Activated CD8-positive, alpha-beta T cell treated with anti-CD3 and anti-CD28 coated beads for 36 hours (primary cell): ENCODE measurements at regions not wholly inside any gene's neighbourhood (a gene's known extent, or its start where the extent isn't known, plus 50 kb on each side); places are given as distances from the start of the nearest gene placed in this dataset.

Experiments used
- ATAC-seq: fragments of 200-7000 bp; cut with Tn5 transposase; one replicate; pipeline ENCODE4 v1.10.0; 2021; ENCODE audit warnings: mild to moderate bottlenecking, moderate library complexity
- CTCF ChIA-PET: fragments of 350-600 bp; sonication (Branson Sonifier 250); formaldehyde crosslinking; loops from one replicate; lab custom pipeline; 2021; ENCODE audit warnings: antibody characterized with exemption; lab: Charles Lee
- POLR2A ChIA-PET: fragments of 350-600 bp; sonication (Branson Sonifier 250); formaldehyde crosslinking; loops from one replicate; lab custom pipeline; 2021; ENCODE audit warnings: antibody characterized with exemption; lab: Charles Lee
- DNase-seq: peaks from one replicate; pipeline ENCODE4 v3.0.0-alpha.2; 2020
- H3K27ac Mint-ChIP-seq: one replicate; pipeline ENCODE4 v1.8.0; 2021; ENCODE audit warnings: mild to moderate bottlenecking, mixed read lengths
- H3K27me3 Mint-ChIP-seq: one replicate; pipeline ENCODE4 v1.8.0; 2021; ENCODE audit warnings: mixed read lengths
- H3K36me3 Mint-ChIP-seq: one replicate; pipeline ENCODE4 v1.8.0; 2021; ENCODE audit warnings: low read depth, mixed read lengths
- H3K4me1 Mint-ChIP-seq: one replicate; pipeline ENCODE4 v1.8.0; 2021; ENCODE audit warnings: low read depth, mixed read lengths
- H3K4me3 Mint-ChIP-seq: one replicate; pipeline ENCODE4 v1.8.0; 2021; ENCODE audit warnings: mild to moderate bottlenecking, moderate library complexity, mixed read lengths
- H3K9me3 Mint-ChIP-seq: one replicate; pipeline ENCODE4 v1.8.0; 2021; ENCODE audit warnings: mixed read lengths
- intact Hi-C: fragments of 100-400 bp; cut with micrococcal nuclease; formaldehyde crosslinking; loops from one replicate; pipeline ENCODE4 v1.10.0; 2022
- TF ChIP-seq, protein P1 (sequence below): fragments of 200-600 bp; IDR thresholded peaks from one replicate; pipeline ENCODE4 v1.8.0; 2022; ENCODE audit warnings: antibody characterized with exemption, mild to moderate bottlenecking

DNA sequence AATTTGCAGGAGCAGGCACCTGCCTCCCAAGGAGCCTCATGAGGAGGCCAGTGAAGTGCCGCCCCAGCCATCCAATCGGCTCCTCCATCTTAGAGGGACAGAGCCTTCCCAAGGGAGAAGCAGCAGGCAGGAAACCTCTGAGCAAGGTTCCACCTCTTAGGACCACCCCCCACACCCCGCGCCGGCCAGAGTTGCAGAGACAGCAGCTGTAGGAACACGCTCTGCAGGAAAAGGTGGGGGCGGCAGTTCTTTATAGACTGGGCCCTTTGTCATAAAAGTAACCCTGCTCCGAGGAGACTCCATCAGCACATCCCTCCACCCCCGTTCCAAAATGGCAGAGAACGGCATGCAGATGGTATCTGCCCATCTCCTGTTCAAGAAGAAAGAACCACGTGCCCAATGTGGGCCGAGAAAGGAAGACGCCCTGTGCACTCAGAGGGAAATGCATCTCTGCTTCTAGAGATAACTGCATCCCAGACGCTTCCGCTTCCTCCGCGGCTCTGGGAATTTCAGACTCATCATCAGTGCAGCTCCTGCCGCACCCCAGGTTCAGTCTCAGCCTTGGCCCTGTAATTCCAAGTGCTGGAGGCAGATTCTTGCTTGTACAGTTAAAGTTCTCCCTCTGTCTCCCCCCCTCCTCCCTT is 98.5 kb downstream of the SPATA19 start:
- Mint-ChIP-seq H3K4me3 (no peak overlapping the region), H3K27me3 (peaks cover 6% of the 10 kb centered on the region), H3K27ac (no peak overlapping the region), H3K36me3 (no peaks in the 10 kb centered on the region), H3K4me1 (no peaks in the 10 kb centered on the region), H3K9me3 (no peaks in the 10 kb centered on the region)
- ATAC-seq (no peak), DNase-seq (no peak)
- TF ChIP-seq, protein P1, sequence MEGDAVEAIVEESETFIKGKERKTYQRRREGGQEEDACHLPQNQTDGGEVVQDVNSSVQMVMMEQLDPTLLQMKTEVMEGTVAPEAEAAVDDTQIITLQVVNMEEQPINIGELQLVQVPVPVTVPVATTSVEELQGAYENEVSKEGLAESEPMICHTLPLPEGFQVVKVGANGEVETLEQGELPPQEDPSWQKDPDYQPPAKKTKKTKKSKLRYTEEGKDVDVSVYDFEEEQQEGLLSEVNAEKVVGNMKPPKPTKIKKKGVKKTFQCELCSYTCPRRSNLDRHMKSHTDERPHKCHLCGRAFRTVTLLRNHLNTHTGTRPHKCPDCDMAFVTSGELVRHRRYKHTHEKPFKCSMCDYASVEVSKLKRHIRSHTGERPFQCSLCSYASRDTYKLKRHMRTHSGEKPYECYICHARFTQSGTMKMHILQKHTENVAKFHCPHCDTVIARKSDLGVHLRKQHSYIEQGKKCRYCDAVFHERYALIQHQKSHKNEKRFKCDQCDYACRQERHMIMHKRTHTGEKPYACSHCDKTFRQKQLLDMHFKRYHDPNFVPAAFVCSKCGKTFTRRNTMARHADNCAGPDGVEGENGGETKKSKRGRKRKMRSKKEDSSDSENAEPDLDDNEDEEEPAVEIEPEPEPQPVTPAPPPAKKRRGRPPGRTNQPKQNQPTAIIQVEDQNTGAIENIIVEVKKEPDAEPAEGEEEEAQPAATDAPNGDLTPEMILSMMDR = no peak
- POLR2A ChIA-PET = no interaction called here
- CTCF ChIA-PET = interaction anchor here (1.5 kb wide), 1 partner anchor 89 kb away, joined by 3 read pairs; no protein-coding TSS in a partner anchor
- intact Hi-C loops = no loop called here

- ATAC-seq (no peak), DNase-seq (no peak)
- CTCF ChIA-PET = interaction anchor here (1.5 kb wide), 1 partner anchor 90 kb away, joined by 3 read pairs; no protein-coding TSS in a partner anchor
- TF ChIP-seq, protein P1 = no peak
- H3K27ac Mint-ChIP-seq = no peak overlapping the region
- H3K9me3 Mint-ChIP-seq = no peaks in the 10 kb centered on the region
- H3K4me3 Mint-ChIP-seq = no peak overlapping the region
- H3K4me1 Mint-ChIP-seq = no peaks in the 10 kb centered on the region
- intact Hi-C loops = no loop called here
- POLR2A ChIA-PET = no interaction called here
- peaks cover 6% of the 10 kb centered on the region for H3K27me3 Mint-ChIP-seq
- no peaks in the 10 kb centered on the region for H3K36me3 Mint-ChIP-seq
These were observed 99.5 kb downstream of the SPATA19 start for GRCh38 chr11:133745791-133746190.

DNA sequence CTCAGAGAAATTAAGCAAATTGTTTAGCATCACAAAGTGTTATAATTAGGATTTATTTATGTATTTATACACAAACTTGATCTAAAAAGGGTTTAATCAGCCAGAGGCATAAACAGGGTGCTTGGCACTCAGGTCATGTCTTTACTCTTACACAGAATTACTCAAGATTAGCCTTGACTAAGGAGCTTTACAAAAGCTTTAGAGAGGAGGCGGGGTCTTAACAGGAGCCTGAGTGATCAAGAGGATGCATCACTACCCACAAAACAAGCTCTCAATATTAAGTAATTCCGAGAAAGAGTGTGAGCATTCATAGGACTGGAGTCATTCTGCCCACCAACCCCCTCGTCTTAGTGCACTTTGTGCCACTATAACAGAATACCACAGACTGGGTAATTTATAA is 103.0 kb downstream of the SPATA19 start:
- POLR2A ChIA-PET = no interaction called here
- CTCF ChIA-PET = no interaction called here
- no peak for ATAC-seq

GRCh38 chr11:133740963-133741362 is 104.3 kb downstream of the SPATA19 start:
- no peak for ATAC-seq
- Mint-ChIP-seq H3K27me3 (peaks cover 3% of the 10 kb centered on the region), H3K36me3 (no peaks in the 10 kb centered on the region), H3K9me3 (peaks cover 10% of the 10 kb centered on the region), H3K4me1 (no peaks in the 10 kb centered on the region), H3K27ac (no peak overlapping the region), H3K4me3 (no peak overlapping the region)
- TF ChIP-seq, protein P1 = no peak
- POLR2A ChIA-PET = no interaction called here
- intact Hi-C loops = no loop called here
- CTCF ChIA-PET = no interaction called here
- DNase-seq = no peak

More for the DNA sequence above, 103.0 kb downstream of the SPATA19 start:
- Mint-ChIP-seq H3K4me1 (no peaks in the 10 kb centered on the region), H3K9me3 (peaks cover 8% of the 10 kb centered on the region), H3K27ac (no peak overlapping the region), H3K27me3 (peaks cover 6% of the 10 kb centered on the region), H3K4me3 (no peak overlapping the region), H3K36me3 (no peaks in the 10 kb centered on the region)
- TF ChIP-seq, protein P1 = no peak
- intact Hi-C loops = no loop called here
- DNase-seq = no peak

DNA sequence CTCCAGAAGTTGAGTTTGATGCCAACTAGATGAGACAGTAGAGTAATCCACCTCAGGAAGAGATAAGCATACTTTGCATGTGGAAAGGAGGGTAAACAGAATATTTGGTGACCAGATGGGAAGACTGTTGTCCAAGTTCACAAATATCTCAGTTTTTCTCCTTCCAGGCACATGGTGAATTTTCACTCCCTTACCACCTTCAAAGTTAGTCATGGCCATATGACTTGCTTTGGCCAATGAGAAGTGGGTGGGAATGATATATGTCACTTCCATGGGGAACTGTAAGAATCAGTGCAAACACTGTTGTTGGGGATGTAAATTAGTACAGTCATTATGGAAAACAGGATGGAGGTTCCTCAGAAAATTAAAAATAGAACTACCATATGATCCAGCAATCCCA is 105.8 kb downstream of the SPATA19 start:
- TF ChIP-seq, protein P1 = no peak
- POLR2A ChIA-PET = no interaction called here

More for the DNA sequence above, 105.8 kb downstream of the SPATA19 start:
- ATAC-seq = no peak
- CTCF ChIA-PET = no interaction called here
- H3K9me3 Mint-ChIP-seq = peaks cover 10% of the 10 kb centered on the region
- H3K4me1 Mint-ChIP-seq = no peaks in the 10 kb centered on the region
- intact Hi-C loops = no loop called here
- H3K4me3 Mint-ChIP-seq = no peak overlapping the region
- H3K36me3 Mint-ChIP-seq = no peaks in the 10 kb centered on the region
- H3K27me3 Mint-ChIP-seq = peaks cover 3% of the 10 kb centered on the region
- no peak for DNase-seq
- no peak overlapping the region for H3K27ac Mint-ChIP-seq
